ENCODE measurements at regions not wholly inside any gene's neighbourhood (a gene's known extent, or its start where the extent isn't known, plus 50 kb on each side); places are given as distances from the start of the nearest gene placed in this dataset.
"Not testable (repeated sequence)": the region's sequence is repeated elsewhere in the genome, so short reads cannot be mapped to it uniquely, and the experiment has no call there.

DNA sequence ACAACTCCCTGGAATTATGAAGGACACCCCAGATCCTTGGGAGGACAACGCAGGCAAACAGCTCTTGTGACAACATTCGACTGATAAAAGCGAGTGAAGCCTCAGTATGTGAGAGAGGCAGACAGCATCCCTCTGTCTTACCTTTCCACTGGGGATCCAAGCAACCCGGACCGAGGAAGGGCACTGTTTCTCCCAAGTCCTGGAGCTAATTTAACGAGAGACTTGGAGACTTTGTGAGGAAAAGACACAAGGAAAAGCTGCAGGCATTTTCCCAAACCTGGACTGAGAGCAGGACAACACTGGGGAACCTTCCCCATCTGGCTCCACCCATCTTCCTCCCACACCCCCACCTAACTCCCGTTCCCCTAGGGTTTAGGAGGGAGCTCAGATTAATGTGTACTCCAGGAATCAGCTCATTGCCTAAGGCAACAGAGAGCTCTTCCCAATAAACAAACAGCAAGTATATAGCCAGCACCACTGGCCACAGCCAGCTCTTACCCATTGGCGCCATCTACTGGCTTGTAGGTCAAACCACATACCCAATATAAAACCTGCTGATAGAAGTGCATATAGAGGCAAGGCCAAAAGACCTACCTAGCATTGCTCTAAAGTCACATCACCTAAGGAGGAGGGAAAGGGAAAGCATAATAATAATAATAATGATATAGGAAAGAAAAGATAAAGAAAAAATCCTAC is 76.7 kb upstream of the NEK3 start:
- TF ChIP-seq, protein P1, sequence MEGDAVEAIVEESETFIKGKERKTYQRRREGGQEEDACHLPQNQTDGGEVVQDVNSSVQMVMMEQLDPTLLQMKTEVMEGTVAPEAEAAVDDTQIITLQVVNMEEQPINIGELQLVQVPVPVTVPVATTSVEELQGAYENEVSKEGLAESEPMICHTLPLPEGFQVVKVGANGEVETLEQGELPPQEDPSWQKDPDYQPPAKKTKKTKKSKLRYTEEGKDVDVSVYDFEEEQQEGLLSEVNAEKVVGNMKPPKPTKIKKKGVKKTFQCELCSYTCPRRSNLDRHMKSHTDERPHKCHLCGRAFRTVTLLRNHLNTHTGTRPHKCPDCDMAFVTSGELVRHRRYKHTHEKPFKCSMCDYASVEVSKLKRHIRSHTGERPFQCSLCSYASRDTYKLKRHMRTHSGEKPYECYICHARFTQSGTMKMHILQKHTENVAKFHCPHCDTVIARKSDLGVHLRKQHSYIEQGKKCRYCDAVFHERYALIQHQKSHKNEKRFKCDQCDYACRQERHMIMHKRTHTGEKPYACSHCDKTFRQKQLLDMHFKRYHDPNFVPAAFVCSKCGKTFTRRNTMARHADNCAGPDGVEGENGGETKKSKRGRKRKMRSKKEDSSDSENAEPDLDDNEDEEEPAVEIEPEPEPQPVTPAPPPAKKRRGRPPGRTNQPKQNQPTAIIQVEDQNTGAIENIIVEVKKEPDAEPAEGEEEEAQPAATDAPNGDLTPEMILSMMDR (IDR thresholded peaks at IDR 0.05): peak; percentile 66 to 68
- not testable (repeated sequence) for H3K27ac ChIP-seq, H3K27me3 ChIP-seq, H3K36me3 ChIP-seq, H3K9me3 ChIP-seq, H3K4me1 ChIP-seq
- peak overlapping the region in 1 of 2 donors; percentile 24 for H3K4me3 ChIP-seq
- DNase-seq (ENCODE audit: low spot score): peak; percentile 62

DNA sequence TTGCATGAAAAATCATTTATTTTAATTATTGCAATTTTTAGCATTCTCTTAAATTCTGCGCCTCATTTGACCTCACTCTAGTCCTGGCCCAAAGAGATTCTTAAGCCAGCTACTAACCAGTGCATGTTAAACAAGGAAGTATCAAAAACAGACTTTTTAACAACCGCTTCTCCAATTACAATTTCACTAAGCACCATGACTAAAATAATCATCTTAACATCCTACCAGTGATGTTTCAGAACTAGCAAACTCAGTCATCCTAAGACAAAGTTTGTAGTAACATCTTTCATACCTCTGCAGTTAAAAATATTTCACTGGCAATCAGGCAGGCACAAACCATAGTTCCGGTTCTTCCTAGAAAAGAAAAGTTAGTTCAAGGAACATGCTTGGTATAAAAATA is 75.5 kb upstream of the NEK3 start:
- H3K27me3 ChIP-seq, H3K9me3 ChIP-seq, H3K4me3 ChIP-seq: not testable (repeated sequence)

DNA sequence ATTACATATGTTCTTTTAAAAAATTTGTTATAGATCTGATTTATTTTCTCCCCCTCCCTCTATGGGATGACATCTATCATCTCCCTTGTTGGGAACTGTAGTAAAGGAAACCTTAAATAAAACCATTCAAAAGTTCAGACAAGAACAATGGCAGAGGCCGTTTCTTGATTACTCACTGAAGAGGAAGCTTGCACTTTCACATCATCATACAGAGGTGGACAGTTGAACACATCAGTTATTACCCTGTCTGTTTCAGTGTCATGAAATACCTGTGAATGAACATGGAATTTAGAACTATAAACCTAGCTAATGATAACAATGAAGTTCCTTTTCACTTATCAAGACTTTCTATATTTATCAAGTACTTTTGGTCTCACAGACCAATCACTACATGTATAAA is 63.7 kb upstream of the NEK3 start:
- H3K9me3 ChIP-seq; H3K4me1 ChIP-seq; H3K4me3 ChIP-seq; H3K27me3 ChIP-seq; H3K36me3 ChIP-seq; H3K27ac ChIP-seq; DNase-seq (ENCODE audit: low spot score): not testable (repeated sequence)

More for the DNA sequence above, 75.5 kb upstream of the NEK3 start:
- H3K36me3 ChIP-seq; DNase-seq (ENCODE audit: low spot score); H3K27ac ChIP-seq; H3K4me1 ChIP-seq: not testable (repeated sequence)

DNA sequence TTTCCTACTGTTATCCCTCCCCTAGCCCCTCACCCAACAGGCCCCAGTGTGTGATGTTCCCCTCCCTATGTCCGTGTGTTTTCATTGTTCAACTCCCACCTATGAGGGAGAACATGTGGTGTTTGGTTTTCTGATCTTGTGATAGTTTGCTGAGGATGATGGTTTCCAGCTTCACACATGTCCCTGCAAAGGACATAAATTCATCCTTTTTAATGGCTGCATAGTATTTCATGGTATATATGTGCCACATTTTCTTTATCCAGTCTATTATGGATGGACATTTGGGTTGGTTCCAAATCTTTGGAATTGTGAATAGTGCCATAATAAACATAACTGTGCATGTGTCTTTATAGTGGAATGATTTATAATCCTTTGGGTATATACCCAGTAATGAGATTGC is 54.5 kb upstream of the NEK3 start:
- not testable (repeated sequence) for DNase-seq (ENCODE audit: low spot score); H3K27me3 ChIP-seq; H3K9me3 ChIP-seq; H3K36me3 ChIP-seq; H3K27ac ChIP-seq; H3K4me1 ChIP-seq; H3K4me3 ChIP-seq

DNA sequence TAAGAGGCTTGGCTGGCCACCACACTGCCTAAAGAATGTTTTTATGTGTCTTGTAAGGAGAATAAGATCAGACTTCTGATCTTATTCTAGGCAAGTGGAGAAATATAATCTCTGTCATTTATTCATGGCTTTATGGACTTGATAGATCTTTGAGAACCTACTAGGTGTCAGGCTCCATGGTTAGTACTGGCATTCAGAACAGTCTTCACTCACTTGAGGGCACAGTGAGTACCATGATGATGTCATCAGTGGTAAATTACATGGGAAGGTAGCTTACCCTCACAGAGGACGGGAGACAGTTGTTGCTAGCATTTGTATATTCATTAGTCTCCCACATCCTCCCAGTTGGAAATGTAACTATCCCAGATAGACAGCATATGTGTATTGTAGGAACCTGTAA is 53.5 kb upstream of the NEK3 start:
- H3K36me3 ChIP-seq; DNase-seq (ENCODE audit: low spot score); H3K9me3 ChIP-seq; H3K27me3 ChIP-seq; H3K4me3 ChIP-seq; H3K27ac ChIP-seq; H3K4me1 ChIP-seq: not testable (repeated sequence)

DNA sequence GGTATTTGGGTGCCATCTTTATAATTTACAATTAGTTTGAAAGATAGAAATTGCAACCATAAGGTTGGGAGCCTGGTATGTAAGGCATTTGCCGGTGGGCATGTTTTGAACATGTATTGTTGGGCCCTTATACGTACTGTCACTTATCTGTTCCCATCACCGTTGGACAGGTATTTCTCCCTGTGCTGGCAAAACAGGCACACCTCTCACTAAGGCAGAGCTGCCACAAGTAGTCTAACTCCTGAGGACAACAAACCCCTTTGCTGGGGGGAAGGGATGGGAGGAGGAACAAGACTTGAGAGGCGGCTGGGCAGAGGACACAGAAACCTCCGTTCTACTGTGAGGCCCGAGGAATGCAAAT is 52.0 kb upstream of the NEK3 start:
- H3K27ac ChIP-seq; H3K27me3 ChIP-seq; H3K4me1 ChIP-seq; H3K9me3 ChIP-seq; H3K36me3 ChIP-seq; DNase-seq (ENCODE audit: low spot score); H3K4me3 ChIP-seq: not testable (repeated sequence)

DNA sequence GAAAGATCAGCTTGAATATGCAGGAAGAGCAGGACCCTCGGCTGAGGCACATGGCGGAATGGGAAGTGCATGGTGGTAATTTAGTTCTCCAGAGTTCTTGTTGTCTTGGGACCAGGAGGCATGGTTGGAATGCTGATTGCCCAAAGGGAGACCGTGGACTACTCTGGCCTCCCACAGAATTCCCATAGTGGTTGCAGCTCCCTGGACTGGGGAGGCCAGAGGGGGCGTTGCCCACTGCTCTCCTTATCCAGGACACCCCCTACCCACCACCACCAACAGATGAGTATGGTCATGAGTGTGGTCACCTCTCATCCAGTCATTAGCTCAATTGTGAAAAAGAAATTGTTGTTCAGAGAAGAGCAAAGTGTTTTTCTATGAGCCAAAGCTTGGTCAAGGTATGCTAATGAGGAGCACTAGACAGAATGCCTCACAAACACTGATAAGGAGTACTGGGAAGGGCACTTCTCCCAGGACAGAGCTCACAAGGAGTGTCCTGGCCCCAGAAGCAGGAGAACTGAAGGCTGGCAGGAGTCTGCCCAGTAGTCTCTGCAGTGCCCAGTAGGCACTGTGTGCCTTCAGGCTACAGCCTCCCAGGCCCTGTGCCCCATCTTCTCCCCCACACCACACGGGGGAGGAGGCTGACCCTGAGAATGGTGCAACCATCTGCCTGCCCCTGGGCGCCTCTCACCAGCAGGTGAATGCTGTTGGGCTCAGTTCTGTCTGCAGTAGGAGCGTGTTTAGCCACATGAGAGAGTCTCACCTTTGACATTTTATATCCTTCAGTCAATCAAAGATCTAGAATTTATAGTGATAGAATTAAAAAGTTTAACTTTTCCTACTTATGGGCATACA is 51.4 kb upstream of the NEK3 start:
- H3K27me3 ChIP-seq; H3K4me3 ChIP-seq; H3K27ac ChIP-seq; H3K36me3 ChIP-seq; H3K4me1 ChIP-seq; H3K9me3 ChIP-seq; DNase-seq (ENCODE audit: low spot score): not testable (repeated sequence)

Measured in right atrium auricular region (tissue), 2 donors.